Middle frontal gyrus (tissue), 1 donor: ENCODE measurements at regions not wholly inside any gene's neighbourhood (a gene's known extent, or its start where the extent isn't known, plus 50 kb on each side); places are given as distances from the start of the nearest gene placed in this dataset.
"Not testable (repeated sequence)": the region's sequence is repeated elsewhere in the genome, so short reads cannot be mapped to it uniquely, and the experiment has no call there.

Source experiments
- DNase-seq: peaks from one replicate; pipeline ENCODE4 v3.0.0-alpha.2; 2015; ENCODE audit warnings: low spot score; ENCODE audit errors: extremely low spot score

DNA sequence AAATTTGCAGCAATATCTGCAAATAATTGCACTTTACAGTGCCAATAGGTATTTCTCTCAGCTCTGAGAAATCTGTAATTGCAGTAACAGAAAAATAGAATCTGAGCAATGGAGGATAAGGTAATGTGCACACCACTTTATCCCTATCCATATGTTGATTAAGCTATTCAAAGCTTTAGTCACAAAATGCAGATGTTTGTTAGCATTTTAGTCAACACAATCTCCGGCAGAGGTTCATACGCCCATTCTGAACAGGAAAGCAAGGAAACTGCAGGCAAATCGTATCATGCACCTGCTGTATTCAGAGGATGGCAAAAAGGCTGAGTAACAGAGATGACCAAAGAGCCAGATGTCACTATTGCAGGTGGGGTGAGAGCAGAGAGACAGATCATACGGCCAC lies 566.2 kb upstream of the CDH2 start:
- no peak for DNase-seq

DNA sequence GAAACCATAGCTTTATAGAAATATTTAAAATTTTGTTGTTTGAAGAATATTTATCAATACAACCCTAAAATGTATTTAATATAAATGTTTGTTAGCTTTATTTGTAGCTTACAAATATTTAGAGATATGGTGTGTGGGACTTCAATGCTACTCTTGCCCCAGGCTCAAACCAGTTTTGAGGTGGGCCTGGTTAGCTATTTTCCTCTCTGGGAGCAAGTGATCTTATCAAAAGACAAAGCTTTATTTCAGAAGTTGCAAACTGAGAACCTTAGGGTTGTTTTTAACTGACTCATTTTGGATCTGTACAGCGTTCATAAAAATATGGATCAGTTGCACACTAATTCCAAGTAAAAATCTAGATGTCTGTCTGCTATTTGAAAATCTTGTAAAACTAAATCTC lies 563.6 kb upstream of the CDH2 start:
- no peak for DNase-seq

DNA sequence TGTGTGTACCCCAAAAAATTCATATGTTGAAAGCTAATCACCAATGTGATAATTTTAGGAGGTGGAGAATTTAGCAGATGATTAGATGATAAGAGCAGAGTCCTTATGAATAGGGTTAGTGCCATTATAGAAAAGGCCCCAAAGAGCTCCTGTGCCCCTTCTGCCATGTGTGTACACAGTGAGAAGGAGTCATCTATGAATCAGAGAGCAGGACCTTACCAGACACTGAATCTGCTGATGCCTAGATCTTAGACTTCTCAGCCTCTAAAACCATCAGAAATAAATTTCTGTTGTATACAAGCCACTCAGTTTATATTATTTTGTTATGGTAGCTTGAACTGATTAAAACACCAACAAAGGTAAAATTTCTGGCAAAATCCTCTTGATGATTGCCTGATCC lies 560.0 kb upstream of the CDH2 start:
- no peak for DNase-seq

DNA sequence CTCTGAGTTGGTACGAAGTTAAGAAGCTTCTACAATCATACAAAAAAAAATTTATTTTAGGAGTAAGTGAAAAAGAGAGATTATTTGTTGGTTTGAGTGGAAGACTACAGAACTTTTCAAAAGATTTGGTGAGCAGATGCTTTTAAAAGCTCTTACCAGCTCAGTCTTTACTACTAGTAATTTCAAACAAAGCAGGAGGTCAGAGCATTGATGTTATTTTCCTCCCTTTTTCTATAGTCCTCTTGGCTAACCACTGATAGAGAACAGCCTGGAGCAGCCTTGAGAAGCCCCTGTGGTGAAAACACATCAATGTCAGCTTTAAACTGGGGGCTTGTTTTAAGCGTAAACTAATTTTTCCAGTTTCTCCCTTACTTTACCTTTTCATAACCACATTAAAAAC lies 559.3 kb upstream of the CDH2 start:
- no peak for DNase-seq

DNA sequence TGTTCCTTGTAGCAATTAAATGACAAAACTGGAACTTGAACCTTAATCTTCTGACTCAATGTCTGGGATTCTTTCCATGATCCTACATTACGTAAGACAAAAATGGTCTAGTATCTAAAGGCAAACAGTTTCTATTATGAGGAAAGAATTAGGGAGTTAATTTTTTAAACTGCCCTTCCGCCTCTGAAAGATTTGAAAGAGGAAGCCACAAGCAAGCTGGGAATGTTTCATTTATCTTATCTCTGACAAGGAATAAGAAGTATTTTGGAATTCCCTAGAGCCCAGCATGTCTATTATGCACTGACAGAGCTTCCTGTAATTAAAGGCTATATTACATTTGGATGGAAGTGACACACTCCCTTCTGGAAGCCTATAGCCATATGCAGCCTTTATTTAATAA lies 558.8 kb upstream of the CDH2 start:
- no peak for DNase-seq

DNA sequence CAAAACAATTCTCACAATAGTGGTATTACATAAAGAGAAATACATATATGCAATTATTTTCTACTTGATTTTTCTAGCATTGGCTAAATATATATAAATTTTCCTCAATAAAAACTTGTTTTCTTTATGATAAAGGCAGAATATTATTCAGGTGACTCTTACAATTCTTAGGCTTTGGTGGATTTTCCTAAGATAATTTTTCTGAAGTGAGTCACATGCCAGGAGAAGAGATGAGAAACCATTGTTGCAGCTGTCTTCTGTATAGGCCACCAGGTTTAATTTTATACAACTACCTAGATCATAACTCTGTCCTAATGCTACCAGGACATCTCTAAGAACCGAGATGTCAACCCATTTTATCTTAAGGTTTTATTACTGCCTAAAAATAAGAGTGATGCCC lies 552.4 kb upstream of the CDH2 start:
- no peak for DNase-seq

DNA sequence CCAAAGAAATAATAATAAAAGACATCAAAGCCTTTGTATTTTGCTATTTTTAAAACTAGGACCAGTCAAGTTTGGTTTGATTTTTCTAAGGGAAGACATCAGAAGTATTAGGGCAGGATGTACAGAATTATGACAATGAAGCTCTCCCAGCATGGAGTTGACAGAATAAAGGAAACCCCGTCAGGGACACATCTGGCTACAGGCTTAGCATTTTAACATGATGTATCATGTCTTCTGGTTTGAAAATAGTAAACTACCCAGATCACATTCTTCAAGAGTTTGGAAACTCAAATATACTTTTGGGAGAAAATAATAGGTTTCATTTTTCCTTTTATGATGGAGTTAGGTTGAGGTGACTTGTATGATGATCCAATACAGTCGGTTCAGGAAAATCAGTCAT lies 552.0 kb upstream of the CDH2 start:
- DNase-seq: no peak

DNA sequence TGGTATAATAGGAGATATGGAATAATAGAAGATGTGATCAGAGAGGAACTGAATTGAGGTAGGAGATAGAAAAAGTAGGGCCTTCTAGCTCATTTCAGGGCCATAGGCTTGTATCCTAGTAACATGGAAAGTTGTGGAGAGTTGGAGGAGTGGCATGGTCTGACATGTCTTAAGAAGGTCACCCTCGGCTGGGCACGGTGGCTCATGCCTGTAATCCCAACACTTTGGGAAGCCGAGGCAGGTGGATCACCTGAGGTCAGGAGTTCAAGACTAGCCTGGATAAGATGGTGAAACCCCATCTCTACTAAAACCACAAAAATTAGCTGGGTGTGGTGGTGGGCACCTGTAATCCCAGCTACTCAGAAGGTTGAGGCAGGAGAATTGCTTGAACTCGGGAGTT lies 550.3 kb upstream of the CDH2 start:
- DNase-seq: not testable (repeated sequence)

DNA sequence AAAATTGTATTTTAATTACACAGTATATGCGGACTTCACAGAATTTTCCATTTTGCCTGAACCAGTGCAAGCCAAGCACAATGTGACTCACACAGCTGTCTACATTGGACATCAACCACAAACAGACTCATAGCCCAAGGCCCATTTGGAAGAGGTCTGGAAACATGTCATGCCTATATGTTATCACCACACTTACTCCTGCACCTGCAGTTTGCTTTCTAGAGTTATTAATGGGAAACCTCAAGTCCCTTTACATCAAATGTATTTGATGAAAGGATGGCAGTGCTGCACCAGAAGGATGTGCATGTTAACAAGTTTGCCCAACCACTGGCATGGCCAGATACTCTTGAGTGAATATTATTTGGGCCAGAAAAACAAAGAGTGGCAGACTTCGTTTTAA lies 548.9 kb upstream of the CDH2 start:
- no peak for DNase-seq

DNA sequence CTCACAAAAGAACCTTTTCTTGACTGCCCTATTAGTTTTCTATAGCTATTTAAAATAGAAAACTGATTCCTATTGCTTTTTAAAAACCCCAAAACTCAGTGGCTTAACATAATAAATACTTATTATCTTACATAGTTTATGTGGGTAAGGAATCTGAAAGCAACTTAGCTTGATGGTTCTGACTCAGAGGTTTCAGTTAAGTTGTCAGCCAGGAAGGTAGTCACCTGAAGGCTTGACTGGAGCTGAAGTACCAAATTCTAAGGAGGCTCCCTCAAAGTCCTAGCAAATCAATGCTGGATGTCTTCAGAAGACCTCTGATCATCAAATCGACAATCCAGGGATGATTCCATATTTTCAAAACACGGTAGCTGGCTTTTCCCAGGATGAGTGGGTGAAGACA lies 546.6 kb upstream of the CDH2 start:
- DNase-seq: no peak

DNA sequence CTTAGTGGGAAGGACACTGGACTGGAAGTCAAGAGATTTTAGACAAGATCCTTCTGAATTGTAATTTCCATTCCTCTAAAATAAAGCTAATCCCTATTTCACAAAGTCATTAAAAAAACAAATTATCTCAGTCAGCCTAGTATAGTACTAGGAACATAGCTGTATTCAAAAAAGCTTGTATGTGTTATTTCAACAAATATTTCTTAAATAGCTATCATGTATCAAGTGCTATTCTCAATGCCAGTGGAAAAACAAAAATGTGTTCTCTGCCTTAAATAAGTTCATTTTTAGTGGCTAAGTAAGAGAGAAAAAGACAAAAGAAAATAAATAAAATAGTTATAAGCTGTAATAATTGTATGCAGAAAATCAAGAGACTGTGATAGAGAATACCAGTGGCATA lies 541.8 kb upstream of the CDH2 start:
- no peak for DNase-seq

DNA sequence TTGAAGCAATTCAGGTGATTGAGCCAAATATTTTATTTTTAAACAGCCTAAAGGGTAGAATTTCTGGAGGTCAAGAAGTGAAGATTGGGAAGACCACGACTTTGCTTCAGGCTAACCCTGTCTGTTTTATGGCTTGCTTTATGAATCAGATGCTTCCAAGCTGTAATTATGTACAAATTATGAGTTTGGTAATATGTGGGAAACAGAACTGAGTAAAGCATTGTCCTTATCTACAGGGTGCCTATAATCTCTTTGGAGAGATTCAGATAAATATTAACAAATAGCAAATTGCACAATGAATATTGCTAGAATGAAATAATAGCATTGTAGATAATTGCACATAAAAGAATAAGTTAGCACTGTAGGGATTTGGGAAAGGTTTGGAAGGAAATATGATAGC lies 539.4 kb upstream of the CDH2 start:
- DNase-seq: no peak

DNA sequence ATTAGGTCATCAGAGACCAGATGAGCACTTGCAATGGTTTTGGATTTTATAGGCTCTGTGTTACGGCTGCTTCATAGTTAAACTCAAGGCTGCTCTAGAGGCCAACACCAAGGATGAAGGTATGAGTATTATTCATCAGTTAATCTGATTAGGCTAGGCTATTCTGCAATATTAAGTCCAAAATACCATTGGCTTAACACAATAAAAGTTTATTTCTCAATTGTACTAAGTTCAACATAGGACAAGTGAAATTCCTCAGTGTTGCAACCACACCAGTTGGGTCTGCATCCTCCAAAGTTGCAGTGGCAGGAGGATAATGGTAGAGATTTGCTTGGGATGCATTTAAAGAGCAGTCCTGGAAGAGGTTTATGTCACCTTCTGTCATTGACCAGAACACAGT lies 538.3 kb upstream of the CDH2 start:
- no peak for DNase-seq

DNA sequence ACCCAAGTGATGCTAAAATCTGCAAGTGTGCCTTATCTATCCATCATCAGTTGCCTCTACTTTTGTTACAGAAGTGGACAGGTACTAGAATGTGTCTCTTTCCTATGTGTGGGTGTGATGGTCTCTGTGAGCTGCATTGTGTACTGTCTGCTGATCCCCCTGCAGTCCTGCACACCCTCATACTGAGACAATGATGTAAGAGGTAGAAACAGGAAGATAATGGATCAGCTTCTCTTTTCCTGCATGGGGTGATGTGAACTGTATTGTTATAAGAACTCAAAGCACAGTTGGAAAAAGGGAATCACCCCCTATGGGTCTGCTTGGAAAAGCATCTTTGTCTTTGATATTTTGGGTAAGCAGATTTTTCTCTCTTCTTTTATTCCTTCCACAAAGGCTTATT lies 537.6 kb upstream of the CDH2 start:
- no peak for DNase-seq

DNA sequence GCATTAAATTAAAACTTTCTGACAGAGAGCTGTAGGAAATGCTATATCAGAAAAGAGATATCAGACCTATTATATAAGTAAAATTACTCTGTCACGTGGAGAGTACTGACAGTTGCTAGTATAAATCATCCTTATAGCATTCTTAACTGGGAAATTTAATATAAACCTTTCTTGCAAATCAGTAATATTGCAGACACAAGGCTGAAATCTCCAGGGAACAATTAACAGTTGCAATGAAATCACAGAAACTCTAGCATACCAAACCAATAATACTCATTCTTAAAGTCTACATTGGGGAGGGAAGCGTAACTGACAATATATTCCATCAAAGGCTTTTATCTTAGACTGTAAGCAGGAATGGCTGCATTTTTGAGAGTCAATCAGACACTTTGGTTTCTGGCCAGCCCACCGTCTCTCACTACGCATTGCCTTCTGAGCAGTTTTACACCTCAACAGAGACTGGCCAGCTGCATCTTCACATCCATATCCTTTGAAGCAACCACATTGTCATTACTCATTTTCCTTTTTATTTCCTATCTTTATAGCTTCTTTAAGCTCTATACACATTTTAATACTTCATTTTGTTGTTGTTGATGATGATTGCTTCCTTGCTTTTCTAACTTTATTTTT lies 536.0 kb upstream of the CDH2 start:
- DNase-seq: no peak

DNA sequence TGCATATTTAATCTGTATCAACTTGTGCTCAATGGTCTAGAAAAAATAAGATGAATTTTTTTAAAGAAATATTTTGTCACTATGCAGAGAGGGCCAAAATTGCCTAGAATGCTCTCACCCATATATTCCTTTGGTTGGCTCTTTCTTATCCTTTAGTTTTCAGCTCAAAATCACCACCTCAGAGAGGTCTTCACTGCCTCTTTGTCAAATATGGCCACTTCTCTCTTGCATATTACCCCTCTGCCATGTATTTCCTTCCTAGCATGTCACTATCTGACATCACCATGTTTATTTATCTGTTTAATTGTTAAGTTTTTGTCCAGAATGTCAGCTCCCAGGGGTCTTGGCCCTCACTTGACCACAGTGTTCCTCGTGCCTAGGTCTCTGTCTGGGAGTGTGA lies 535.2 kb upstream of the CDH2 start:
- no peak for DNase-seq

DNA sequence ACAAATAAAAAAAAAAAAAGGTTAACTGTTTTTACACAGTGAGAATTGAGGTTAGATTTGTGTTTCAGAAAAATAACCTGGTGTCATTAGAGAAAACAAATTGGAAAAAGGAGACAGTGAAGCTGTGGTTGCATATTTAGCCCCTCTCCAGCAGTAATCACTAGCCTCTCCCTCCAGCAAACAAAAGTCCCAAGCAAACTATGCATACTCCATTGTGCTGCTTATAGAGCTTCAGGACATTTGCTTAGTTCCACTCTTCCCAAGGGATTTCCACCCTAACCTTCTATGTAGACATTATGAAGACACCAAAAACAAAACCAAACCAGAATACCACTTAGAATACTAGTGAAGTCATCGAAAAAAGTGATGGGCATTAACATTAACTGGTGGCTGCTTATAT lies 534.2 kb upstream of the CDH2 start:
- no peak for DNase-seq

DNA sequence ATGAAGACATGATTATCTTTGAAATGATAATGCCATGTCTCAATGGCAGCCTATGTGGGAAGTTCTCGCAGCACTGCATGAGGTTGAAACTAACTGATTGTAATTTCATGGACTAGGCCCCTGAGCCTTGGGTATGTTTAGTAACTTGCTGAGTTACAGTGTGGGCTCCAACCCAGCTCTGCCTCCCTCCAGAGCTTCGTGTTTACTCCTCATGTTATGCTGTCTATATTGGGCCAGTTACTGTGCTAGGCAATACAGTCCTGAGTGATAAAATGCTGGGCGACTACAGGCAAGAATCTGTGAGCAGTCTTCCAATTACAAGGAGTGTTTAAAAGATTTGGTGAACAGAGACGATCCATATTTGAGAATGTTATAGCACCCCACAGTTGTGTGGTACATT lies 530.1 kb upstream of the CDH2 start:
- no peak for DNase-seq

DNA sequence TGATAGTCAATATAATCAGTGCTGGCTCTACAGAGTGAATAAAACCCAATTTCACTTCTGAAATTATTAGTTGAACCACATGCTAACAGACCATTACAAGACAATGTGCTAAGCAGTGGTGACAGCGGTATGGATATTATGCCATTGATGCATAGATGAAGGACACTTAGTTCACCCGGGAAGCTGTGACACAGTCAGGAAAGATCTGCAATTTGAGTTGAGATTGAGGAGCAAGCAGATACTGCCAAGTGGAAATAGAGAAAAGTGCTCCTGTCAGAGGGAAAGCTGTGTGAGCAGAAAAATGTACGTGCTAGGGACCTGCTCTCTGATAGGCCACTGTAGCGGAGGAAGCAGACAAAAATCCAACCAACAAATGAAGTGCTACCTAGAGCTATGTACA lies 529.5 kb upstream of the CDH2 start:
- DNase-seq: no peak

DNA sequence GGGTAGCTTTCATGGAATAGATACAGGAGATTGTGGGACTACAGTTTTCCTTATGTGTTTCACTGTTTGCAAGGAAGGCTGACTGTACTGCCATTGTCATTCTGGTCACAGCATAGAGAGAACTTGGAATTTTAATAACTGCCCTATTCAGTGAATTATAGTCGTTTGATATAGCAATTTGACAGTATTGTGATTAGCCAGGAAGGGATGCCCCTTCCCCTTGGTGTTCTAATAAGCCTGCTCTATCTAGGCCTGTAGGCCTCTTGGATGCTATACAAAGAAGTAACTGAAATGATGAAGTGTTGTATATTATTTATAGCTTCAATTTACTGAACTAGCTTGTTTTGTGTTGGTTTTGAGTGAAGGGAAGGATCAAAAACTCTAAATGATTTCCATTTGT lies 528.6 kb upstream of the CDH2 start:
- DNase-seq: no peak

DNA sequence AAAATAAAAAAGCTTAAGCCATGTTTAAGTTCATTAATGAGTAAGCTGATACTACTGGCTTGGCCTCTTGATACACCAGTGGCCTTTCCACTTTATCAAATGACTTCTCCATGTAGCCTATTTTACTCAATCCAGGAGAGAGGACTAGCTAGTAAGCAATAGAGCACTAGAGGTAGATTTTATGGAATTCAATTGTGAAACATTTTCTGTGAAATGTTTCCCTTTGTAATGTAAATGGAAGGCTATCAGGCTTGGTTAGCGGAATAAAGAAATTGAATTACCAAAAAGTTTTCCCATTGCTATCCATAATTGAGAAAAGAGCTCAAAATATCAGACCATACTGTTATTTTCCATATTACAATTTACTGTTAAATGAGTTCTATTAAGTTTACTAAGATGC lies 515.4 kb upstream of the CDH2 start:
- no peak for DNase-seq

DNA sequence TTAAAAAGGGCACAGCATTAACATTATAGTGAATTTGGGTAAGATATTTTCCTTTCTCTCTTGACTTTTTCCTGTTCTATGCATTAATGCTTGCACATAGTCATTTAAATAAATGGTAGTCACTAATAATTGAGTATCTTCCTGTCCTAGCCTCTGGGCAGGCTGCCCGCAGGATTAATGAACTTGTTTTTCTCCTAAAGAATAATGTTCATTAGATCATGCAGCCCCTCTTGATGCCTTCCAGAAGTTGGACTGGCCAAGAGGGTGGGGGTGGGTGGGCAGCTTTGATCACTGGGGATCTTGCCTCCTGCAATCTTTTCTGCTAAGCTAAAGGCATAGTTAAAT lies 514.5 kb upstream of the CDH2 start:
- DNase-seq: no peak

DNA sequence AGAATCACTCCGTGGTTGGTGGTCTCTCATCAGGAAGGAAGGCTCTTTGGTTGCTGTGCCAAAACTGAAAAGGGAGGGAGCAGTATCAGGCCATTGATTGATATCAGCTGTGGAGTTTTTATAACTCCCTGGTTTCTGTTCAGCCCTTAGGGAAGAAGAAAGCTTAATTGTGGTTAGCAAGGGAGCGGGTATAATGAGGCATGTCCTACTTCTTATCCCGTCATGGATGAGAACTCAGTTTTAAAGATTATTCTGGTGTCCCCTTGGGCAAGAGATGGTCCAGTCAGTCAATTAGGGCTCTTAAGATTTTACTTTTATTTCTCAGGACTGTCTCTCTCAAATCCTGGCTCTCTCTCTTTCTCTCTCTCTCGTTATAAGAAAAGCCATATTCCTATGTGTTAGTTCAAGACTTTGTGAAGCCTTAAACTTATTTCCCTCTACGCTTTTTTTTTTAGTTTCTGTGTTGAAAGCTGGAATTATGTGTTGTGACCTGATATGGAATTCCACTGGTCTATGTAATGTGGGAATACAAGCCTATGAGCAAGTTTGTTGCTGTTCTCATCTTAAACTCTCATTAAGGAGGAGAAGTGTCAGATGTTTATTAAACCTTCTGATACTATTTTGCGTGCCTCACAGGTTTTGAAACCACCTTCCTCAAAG lies 514.0 kb upstream of the CDH2 start:
- DNase-seq: no peak

DNA sequence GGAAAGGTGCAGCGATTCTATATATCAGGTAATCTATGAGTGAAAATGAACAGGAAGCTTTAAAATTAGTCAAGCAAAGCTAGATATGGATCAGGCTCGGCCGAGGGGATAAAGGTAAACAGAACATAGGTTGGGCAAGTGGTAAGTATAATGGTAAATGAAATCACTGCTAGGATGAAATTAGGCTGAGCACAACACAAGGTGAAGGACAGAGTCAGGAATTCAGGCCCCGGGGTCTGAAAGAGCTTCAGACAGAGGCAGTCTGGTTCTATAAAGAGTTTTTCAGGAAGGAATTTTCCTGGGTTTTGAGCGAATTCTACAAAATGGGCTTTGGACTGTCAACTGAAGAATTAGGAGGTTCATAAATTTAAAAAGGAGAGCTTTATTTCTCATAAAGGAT lies 513.2 kb upstream of the CDH2 start:
- no peak for DNase-seq
